HG03520 (cell line): ENCODE measurements at regions not wholly inside any gene's neighbourhood (a gene's known extent, or its start where the extent isn't known, plus 50 kb on each side); places are given as distances from the start of the nearest gene placed in this dataset.

Experiments
- ATAC-seq: cut with Tn5 transposase; IDR thresholded peaks from one replicate; pipeline ENCODE4 v1.9.1; 2021; ENCODE audit warnings: mild to moderate bottlenecking, moderate library complexity; ENCODE audit not compliant: unreplicated experiment

GRCh38 chr14:101171650-101172049 is 268.1 kb upstream of the RTL1 start:
- ATAC-seq, result no peak

DNA sequence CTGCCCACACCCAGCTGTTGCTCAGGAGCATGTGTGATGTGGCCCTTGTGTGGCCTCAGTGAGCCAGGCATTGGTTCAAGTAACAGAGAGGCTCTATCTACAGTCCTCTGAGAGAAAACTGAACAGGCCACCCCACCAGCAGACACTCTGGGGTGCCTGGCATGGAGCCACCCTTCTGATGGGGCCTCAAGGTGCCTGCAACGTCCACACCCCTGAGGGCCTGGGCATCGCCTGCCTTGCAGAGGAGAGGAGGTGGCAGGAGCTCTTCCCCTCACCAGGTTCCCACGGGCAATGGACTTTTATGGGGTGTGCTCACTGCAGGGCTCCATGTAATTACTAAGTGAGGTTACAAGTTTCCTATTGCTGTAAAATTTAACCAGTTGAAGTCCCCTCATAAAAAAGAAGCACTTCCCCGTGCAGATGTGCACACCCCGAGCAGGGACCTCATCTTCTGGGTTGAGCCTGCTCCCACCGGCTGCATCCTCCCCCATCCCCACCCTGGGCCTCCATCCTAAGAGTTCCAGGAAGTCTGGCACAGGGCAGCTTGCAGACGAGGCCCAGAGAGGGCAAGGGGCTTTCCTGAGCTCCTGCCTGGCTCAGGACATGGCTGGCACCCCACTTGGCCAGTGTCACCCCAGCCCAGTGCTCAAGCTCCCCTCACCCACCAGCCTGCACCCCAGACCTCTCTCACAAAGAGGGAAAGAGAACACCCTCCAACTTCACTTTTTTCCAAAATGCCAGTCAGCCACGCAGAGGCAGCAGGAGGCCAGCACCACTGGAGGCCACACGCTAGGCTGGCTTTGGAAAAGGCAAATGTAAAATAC is 270.4 kb upstream of the RTL1 start:
- ATAC-seq, result no peak

DNA sequence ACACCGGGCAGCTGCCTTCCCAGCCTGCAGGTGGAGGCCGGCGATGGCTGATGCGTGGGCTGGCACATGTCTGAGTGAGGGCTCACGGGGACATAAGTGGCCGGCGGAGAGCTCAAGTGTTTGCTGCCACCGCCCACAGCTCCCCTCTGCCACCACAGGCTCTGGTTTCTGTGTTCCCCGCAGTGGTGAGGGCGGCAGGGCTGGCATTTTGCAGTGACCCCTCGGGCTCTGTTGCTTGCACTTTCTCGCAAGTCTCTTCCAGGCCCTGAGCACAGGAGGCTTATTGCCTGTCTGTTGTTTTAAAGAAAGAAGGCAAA is 271.0 kb upstream of the RTL1 start:
- no peak for ATAC-seq

- ATAC-seq, result no peak
Measured at GRCh38 chr14:101174980-101175606, 271.6 kb upstream of the RTL1 start.

- ATAC-seq, result no peak
Measured at GRCh38 chr14:101175731-101176534, 272.4 kb upstream of the RTL1 start.

- ATAC-seq, result no peak
Measured at GRCh38 chr14:101176535-101177205, 273.1 kb upstream of the RTL1 start.

GRCh38 chr14:101177301-101177971 is 273.9 kb upstream of the RTL1 start:
- no peak for ATAC-seq

- no peak for ATAC-seq
Measured at GRCh38 chr14:101178184-101179072, 274.9 kb upstream of the RTL1 start.

- ATAC-seq, result no peak
Measured at GRCh38 chr14:101179691-101180211, 276.2 kb upstream of the RTL1 start.

DNA sequence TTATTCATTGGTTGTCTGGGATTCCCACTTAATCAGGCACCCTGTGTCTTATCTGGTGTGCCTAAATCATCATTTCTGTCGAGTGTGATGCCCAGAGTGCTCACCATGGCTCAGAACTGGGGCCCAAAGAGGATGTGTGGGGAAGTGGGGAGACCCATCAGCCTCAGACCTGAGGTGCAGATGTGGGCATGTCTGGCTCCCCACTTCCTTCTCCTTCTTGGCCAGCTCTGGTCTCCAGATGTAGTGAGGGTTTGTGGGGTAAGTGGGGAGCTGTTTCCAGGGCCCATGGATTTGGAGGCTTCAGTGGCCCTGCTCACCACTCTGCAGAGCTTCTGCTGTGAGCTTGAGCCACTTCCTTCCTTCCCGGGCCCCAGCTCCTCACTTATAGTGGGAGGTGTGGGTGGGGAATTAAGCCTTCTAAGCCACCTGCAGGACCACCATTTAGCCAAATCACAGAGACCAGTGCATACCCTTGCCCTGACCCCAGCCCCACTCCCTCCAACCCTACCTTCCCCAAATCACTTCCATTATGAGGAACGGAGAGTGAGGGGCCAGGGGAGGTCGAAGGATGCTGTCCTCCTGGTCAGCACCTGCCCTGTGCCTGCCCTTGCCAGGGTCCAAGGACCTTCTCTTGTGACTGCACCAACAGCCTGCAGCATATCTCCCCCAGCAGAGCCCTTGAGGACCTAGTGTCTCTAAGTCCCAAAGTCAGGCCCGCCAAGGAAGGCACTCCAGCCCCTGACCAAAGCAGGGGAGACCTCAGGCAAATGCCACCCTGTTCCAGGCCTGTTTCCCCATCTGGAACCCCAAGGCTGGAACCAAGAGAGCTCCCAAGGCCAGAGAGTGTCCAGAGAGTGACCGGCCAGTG is 278.2 kb upstream of the RTL1 start:
- ATAC-seq, result no peak

DNA sequence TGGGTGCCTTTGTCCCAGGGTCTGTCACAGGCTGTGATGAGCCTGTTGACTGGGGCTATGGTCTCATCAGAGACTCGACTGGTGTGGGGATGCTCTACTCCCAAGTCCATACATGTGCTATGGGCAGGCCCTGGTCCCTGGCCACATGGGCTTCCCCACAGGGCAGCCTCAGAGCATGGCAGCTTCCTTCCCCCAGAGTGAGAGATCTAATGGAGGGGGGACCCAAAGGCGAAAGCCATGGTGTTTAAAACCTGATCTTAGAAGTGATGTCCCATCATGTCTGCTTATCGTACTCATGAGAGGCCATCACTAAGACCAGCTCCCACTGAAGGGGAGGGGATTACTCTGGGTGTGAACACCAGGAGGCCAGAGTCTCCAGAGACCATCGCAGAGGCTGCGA is 279.0 kb upstream of the RTL1 start:
- ATAC-seq, result no peak

DNA sequence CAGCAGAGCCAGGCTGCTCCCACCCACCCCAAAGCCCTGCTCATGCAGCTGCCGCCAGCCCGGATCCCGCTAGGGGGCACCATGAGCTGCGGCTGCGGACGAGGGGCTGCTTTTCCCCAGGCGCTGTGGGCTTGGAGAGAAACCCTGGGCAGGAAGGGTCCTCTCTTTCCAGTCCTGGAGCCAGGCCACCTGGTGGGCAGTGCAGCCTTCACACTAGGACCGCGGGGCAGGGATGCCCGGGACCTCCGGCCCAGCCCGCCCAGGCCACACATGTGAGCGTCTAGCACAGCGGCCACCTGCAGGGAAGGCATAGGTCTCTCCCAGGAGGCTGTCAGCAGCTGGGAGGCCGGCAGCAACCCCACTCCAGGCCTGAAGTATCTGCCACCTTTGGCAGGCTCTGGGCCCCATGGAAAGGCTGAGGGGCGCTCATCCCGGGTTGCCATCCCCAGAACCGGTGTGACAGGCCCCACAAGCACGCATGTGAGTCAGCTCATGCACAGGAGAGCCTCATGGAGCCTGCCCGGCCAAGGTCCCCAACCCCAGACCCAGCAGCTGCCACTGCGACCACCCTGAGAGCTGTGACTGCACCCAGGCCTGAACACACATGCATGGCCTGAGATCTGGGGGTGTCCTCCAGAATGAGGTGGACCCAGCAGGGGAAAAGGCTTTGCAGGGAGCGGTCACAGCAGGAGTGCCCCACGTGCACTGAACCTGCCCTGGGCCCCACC is 280.0 kb upstream of the RTL1 start:
- no peak for ATAC-seq

GRCh38 chr14:101184104-101184455 is 280.6 kb upstream of the RTL1 start:
- no peak for ATAC-seq

DNA sequence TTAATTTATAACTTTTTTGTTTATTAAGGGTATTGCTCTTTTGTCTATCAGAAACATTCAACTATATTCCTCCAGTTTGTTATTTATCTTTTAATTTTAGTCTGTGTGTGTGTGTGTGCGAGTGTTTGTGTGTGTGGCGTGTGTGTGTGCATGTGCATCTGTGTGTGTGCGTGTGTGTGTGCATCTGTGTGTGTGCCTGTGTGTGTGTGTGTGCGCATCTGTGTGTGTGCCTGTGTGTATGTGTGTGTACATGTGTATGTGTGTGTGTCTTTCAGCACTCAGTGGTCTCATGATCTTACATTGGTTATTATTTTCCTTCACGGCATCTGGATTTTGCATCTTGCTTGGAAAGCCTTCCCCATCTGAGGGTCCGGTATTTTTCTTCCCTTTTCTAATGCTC is 281.1 kb upstream of the RTL1 start:
- no peak for ATAC-seq

GRCh38 chr14:101185073-101185835 is 281.7 kb upstream of the RTL1 start:
- no peak for ATAC-seq

DNA sequence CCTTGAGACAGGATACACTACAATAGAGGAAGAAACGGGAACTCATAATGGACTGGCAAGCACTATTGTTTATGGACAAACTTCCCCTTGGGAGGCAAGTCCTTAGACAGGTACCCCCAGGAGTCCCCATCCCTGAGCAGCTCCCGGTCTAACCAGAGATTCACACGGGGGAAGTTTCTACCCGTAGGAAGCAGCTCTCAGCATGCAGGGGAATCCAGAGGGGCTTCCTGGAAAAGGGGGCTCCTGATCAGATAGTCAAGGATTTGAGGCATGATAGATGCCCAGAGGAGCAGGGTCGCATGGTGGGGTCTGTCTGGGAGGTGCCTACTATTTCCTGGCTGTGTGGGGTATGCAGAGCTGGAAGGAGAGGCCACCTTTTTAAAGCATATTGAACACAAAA is 282.4 kb upstream of the RTL1 start:
- no peak for ATAC-seq

DNA sequence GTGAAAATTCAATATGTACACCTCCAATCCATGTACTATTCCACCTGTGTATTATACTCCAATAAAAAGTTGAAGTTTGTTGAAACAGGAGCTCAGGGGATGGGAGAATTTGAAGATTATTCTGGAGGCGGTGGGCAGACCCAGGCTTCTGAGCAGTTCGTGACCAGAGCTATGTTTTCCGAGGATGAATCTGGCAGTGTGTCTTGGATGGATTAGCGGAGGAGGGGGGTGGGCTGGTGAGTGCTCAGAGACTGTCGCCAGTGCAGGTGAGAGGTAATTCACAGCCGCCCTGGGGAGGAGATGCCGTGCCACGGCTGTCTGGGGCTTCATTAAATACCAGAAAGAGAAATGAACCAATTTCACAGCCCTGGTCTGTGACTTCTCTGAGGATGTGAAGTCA is 283.0 kb upstream of the RTL1 start:
- no peak for ATAC-seq
